MV-4-11 (cell line): ENCODE measurements at regions not wholly inside any gene's neighbourhood (a gene's known extent, or its start where the extent isn't known, plus 50 kb on each side); places are given as distances from the start of the nearest gene placed in this dataset.
"Not testable (repeated sequence)": the region's sequence is repeated elsewhere in the genome, so short reads cannot be mapped to it uniquely, and the experiment has no call there.

Source experiments
- DNase-seq: peaks from one replicate; lab custom pipeline; 2025; lab: John Stamatoyannopoulos, UW

DNA sequence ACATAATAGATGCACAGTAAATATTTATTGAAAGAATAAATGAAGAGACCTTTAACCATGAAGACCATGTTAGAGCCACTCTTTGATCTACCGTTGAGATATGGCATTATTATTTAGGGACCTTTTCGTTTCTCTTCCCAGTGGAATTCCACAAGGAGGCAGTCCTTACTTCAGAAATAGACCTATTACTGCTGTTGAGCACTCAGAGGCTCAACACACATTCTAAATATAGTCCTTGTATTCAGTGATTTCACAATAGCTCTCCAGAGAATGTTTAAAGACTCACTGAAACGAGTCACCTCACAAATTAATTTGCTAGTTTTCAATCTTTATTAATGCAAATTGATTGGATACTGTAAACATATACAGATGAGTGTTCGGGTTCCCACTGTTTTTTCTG is 603.8 kb downstream of the CDH8 start:
- peak; percentile 53 for DNase-seq

DNA sequence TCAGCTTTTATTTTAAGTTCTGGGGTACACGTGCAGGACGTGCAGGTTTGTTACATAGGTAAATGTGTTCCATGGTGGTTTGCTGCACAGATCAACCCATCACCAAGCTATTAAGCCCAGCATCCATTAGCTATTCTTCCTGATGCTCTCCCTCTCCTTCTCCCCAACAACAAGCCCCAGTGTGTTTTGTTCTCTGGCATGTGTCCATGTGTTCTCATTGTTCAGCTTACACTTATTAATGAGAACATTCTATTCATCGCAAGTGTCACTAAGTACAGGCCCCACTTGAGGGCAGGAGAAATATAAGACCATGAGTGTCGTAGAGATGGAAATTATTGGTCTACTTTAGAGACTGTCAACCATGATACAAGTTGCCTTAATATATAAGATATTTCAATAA is 615.1 kb downstream of the CDH8 start:
- no peak for DNase-seq

DNA sequence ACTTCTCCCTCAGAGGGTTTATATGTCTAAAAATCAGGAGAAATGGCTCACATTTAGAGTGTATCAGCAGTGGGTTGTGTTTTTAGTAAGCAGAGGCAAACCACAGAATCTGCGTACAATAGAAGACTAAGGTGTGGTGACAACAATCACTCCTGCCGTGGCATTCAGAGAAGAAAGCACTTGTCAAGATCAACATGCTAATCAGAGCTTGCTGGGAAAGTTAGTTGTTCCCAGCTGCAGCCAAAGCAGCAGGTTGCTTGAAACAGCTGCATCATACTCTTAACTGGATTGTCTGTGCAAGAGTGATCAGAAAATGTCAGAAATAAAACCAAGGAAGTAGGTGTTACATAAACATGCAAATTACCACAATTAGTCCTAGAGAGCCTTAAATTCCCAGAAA is 616.4 kb downstream of the CDH8 start:
- no peak for DNase-seq

DNA sequence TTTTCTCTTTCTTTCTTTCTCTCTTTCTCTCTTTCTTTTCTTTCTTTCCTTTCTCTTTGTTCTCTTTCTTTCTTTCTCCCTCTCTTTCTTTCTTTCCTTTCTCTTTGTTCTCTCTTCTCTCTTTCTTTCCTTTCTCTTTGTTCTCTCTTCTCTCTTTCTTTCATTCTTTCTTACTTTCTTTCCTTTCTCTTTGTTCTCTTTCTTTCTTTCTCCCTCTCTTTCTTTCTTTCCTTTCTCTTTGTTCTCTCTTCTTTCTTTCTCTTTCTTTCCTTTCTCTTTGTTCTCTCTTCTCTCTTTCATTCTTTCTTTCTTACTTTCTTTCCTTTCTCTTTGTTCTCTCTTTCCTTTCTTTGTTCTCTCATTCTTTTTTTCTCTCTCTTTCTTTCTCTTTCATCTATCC is 617.4 kb downstream of the CDH8 start:
- not testable (repeated sequence) for DNase-seq

DNA sequence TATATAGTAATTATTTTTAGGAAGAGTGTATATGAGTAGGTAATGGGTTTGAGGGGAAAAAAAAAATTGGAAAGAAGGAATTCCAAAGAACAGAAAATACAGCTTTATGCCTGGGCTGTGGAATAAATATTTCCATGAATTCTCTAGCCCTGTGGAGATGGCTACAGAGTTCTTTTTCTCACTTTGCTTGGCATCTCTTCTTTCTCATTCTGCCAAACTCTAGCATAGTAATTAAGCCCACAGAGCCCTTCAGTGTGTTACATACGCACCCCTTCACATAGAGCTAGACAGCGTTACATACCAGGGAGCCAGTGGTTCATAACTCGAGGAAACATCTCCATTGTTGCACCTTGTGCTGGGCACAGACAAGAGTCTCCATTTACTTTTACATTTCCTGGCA is 621.1 kb downstream of the CDH8 start:
- no peak for DNase-seq

DNA sequence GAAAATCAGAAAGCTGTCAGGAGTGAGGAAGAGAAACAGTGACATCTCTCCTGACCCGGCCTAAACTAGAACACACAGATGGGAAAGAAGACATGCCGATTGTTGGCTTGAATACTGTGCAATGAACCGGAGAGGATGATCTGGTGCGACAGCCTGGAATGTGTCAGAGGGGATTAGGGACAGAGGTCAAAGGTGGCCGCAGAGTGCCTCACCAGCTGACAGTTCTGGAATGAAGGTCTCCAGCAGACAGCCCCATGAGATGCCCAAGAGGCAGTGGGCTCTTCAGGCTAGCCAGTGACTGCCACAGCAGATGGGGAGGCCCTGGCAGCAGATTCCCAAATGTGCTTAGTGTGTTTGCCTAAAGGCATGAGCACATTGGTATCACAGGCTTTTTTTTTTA is 623.2 kb downstream of the CDH8 start:
- DNase-seq = no peak

DNA sequence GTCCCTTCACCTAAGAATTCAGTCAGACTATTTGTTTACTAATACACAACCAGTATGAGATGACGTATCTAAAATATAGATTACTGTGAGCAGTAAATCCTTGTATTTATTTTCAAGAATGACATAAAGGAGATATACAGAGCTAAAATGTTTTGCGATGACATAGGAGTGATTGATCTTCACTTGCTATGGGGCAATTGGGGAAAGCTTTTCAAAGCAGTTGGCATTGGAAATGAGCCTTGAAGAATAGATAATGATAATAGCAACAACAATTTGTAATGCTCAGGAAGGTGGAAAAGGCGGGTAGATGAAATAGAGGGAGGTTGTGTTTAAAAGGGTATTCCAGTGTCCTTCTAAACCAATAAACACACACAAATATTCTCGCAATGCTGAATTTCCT is 623.7 kb downstream of the CDH8 start:
- no peak for DNase-seq

DNA sequence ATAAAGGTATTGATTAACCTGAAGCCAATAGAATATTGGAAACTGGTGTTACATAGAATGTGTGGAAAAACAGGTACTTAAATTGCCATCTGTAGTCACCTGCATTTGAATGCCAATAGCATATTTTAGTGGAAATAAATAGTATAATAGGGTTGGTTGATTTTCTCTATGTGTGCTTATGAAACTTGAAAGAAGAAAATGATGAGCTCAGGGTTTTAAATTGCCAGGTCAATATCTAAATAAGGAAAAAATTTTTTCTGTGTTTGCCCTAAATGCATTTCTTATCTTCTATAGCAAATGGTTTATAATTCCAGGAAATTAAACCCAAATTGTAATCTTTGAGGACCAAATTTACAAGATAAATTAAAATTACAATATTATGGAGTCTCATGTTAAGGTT is 626.6 kb downstream of the CDH8 start:
- DNase-seq = no peak

DNA sequence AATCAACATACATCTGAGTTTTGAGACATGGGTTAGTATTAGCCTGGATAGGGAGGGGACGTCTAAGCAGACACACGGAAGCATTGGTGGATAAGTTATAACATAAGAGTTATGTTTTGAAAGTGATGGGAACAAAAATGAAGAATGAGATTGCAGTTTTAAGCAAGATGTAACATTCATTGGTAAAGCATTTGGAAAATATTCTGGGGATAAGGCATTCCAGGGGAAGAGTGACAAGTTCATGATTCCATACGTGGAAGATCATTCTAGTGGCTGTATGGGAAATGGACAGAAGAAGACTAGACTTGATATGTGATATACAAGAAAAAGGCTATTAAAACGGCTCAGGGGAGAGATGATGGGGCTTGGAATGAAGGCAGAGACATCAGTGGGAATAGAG is 632.9 kb downstream of the CDH8 start:
- no peak for DNase-seq

DNA sequence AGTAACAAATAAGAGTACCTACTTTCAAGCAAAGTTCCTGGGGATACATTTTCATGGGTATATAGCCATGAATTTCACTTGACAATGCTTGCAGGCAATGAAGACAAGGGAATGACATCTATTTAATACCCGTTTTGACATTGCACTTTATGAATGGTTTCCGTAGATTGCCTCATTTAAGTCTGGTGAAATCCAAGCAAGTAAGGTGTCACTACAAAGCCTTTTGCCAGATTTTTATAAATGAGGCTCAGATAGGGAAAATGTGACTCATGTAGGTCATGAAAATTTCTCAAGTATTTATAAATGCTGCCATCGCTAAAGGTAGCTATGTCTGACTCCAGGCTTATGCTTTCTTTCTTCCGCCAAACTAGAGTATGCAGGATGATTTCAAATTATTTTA is 644.3 kb downstream of the CDH8 start:
- DNase-seq = no peak

DNA sequence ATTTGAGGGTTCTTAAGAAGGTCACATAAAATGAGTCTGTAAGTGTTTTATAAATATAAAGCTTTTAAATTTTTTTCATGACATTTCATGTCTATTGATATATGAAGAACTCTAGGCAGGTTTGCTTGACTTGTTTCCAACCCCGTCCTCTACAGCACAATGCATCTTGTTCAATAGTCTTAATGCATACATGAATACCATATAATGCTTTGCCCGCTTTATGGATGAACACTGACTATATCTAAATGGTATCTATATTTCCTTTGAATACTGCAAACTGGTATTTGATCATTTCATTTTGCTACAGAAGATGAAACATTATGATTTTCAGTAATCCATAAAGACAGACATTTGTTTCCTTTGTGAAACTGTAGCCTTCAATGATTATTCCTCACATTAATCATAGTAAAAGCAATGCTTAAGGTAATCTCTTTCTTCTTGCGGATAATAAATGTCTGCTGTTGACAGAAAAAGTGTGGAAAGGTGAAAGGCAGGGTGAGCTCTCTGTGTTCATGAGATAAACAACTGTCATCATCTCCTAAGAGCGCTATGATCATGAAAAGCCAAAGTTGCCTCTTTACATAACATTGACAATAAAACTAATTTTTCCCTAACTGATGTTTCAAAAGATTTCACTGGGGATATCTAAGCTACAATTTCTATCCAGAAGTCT is 645.1 kb downstream of the CDH8 start:
- DNase-seq = no peak

DNA sequence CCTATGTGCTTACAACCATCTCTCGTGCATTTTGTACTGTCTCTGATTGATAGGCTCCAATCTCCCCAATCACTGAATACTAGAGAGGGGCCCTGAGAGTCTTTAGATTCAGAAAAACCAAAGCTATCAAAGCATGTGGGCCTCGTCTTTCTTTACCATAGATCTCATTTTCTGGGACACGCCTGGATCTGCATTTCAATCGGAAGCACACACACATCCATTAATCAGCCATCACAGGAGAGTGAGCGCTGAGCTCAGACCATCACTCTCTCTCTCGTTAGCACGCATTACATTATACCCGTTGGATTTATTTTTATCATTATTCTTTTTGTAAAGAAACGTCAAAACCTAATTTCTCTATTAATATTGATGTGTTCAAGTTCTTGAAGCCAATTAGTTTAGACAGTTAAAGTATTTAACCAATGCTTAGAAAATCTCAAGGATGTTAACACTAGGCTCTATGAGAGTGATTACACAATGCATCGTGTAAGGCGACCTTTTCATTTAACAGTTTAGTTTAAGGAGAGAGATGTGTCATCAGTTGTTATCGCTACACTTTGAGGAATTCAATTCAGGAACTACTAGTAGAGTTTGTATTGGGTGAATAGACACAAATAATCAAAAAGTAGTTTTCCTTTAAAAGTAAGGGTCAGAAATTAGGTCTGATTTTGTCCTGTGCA is 650.7 kb downstream of the CDH8 start:
- DNase-seq = no peak

DNA sequence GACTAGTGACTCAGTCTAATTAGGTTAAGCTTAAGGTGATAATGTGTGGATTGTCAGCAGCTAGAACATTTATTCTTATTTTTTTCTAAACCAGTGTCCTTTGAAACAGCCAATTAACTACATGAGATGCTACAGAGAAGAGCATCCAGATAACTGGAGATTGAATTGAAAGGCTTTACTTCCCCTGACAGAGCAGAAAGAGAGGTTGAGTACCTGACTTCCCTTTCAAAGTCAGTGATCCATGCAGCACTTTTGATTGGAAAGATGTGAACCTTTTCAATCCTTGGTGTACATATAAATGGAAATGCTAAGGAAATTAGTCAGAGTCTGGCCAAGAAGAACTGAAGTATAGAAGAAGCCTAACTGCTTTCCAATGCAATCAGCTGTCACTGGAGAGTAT is 653.8 kb downstream of the CDH8 start:
- no peak for DNase-seq

DNA sequence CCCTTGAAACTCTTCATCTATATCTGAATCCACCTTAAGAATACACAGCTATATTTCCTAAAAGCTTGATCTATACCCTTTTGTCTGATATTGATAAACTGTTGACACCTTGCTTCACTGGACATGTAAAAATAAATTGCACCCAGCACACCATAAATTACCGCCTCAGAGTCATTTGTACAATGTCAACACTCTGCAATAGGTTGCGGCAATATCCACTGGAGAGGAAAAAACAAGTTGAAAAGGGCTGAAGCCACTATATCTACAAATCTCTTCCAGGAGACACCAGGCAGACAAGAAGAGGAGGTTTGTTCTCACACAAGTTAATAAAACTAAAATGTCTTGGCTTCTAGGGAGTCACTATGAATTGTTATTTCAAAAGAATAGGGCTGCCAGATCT is 656.9 kb downstream of the CDH8 start:
- DNase-seq = no peak

DNA sequence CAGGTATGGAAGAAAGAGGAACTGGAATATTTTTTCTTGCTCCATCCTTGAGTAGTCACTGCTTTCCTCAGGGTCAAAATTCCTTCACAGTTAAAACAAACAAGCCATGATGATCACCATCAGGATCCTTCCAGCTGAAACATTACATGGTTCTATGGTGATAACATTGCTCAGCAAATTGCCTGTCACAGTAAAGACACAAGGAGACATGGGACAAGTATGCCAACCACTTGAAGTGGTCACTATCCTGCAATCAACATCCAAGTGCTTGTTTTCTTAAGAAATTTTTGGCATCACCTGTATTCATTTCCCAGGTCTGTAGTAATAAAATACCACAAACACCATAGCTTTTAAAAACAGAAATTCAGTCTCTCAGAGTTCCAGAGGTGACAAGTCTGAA is 662.2 kb downstream of the CDH8 start:
- no peak for DNase-seq

DNA sequence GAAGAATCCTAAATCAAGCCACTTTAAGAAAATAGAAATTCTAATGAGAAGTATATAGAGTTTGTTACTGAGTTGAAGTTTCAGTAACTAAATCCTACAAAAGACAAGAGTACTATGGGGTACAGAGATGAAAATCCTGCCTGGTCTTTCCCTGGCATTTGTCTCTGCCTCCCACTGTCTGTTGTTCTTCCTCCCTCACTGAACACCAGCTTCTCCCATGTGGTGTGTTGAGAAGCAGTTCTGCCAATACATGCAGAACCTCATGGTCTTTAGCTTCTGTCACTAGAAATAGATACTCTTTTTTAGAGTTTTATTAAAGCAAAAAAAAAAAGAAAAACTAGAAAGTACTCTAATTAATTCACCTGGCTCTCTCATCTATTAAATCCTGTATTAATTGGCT is 664.4 kb downstream of the CDH8 start:
- DNase-seq = no peak

DNA sequence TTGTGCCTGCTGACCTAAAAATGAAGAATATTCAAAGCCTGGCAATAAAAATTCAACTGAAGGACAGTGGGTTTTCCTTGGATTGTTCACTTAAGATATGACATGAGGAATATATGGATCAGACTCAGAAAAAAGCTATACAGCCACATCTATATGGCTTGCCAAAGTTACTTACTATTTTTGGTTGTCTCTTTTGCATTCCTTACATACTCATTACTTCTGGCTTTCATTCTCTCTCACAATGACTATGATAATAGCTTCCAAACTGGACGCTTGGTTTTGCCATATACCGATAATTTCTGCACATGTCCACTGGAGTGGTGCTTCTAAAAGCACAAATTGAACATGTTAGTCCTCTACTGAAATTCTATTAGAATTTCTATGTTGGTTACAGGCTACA is 664.9 kb downstream of the CDH8 start:
- DNase-seq = no peak

DNA sequence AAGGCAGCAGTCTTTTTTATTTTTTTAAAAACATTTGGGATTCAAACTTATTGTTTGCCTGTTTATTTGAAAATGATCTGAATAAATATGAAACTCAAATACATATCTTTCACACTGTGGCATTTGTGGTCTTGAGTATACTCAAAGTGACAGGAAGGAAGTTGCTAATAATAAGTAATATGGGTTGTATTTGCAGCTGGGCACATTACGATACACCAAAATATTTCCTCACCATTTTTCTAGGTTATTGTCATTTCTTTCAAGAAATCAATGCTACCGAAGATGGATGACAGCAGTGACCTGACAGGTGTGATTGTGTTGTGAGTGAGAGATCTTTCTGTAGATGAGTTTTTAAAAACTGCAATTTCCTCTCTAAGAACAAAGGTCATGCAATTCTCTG is 665.7 kb downstream of the CDH8 start:
- no peak for DNase-seq

DNA sequence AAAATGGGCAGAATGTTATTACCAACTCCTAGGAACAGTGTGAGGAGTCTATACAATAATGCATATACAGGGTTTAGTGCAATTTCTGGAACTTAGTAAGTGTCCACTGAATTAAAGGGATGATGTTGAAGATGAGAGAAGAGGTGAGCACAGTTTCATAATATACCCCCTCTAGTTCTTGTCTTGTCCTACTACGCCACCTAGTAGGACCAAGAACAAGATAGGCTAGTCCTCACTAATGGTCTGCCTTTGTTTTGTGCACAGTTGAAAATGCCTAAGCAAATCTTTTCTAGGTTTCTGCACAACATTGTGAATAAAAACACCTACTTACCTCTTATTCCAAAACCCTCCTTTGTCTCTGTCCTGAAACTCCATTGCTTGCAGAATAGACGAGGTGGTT is 670.2 kb downstream of the CDH8 start:
- DNase-seq = no peak

DNA sequence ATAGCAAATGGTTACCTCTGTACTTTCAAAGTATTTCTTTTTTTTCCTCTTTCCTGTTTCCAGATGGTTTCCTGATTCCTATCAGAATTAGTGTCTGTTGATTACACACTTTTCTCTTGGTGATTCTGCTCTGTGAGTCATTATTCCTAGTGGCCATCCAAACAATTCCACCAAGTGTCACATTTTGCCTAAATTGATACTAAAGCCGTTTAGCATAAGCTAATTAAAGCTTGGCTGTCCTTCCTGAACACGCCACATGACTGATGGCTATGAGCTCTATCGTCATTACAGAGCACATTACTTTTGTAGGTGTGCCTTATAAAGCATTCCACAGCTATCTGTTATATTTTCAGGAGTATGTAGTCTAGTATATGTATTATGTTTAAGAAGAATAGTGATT is 671.2 kb downstream of the CDH8 start:
- no peak for DNase-seq

DNA sequence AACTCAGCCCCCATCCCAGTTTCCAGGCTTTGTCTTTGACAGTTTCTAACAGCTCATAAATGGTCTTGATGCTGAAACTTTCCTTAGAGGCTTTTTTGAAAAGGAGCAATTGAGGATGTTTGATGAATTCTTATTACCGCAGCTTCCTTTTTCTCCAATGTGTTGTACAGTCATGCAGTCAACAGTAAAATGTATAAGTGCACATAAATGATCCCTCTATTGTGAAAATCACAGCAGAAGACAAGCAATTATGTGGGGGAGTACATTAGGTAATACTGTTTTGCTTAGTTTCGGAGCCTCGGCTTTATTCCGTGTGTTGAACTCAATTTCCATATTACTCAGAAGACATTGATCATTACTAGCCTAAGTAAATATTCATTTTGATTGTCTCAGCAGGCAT is 673.7 kb downstream of the CDH8 start:
- no peak for DNase-seq

DNA sequence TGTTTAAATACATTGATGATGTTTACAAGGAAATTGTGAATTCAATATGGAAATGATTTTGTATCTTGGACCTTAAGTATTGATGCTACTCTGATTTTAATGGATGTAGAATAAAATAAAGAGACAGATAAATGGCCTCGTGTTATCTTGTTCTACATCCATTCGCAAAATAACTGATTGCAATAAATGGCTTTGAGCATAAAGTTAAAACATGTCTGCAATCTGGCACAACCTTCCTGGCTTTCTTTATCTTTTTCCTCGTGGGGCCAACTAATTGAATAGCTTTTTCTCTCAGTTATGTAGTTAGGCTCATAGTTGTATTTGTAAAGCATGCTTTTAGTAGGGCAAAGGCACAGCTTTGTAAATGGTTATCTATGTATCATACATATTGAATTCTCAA is 691.4 kb downstream of the CDH8 start:
- no peak for DNase-seq

DNA sequence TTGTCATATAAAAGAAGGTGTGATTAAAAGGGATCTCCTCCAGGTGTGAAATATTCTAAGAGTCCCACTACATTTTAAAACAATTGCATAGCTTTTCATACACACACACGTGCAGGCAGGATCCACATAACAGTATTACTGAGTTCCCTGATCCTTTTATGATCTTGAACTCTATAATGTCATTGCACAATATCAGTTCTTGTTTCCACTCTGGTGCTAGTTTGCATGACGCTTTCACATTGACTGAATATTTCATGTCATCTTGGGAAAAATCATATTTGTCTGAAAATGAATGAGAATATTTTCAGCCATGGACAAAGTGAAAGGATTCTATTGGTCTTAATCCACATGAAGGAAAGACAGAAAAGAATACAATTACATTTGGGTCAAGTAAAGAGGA is 703.8 kb downstream of the CDH8 start:
- DNase-seq = peak; percentile 64

DNA sequence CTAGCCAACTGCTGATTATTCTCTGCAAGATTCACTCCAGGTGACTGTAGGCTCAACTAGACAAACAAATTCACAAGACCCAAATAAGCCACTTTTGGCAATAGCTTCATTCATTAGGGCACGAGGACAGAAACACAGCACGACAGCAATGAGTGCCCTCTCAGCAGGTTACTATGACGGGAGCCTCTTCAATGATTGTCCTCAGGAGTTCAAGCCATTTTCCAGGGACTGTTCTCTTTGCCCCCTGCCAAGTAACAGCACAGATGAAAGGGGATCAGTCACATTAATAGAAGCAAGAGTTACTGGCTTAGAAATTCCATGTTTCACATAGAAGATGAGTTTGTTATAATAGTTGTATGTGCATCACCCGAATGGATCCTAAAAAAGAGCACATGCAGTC is 712.2 kb downstream of the CDH8 start:
- no peak for DNase-seq
